Ascending aorta (tissue), 2 donors: ENCODE measurements at regions not wholly inside any gene's neighbourhood (a gene's known extent, or its start where the extent isn't known, plus 50 kb on each side); places are given as distances from the start of the nearest gene placed in this dataset.
"Not testable (repeated sequence)": the region's sequence is repeated elsewhere in the genome, so short reads cannot be mapped to it uniquely, and the experiment has no call there.

Experiments
- DNase-seq, 2 donors: peaks; one replicate each; pipeline ENCODE4 v3.0.0-alpha.2; 2019; ENCODE audit warnings: low spot score in 2 of 2
- H3K27ac ChIP-seq, 2 donors: fragments of 200-600 bp; sonication (generic); one replicate each; pipeline ENCODE4 v1.5.1; 2016 to 2017; ENCODE audit warnings: mild to moderate bottlenecking in 1 of 2
- H3K27me3 ChIP-seq: fragments of 200-600 bp; sonication (generic); one replicate; pipeline ENCODE4 v1.5.1; 2017
- H3K36me3 ChIP-seq, 2 donors: fragments of 200-600 bp; sonication (generic); one replicate each; pipeline ENCODE4 v1.5.1; 2016
- H3K4me1 ChIP-seq, 2 donors: fragments of 200-600 bp; sonication (generic); one replicate each; pipeline ENCODE4 v1.5.1; 2016 to 2017; ENCODE audit warnings: mild to moderate bottlenecking in 1 of 2
- H3K4me3 ChIP-seq, 2 donors: fragments of 200-600 bp; sonication (generic); one replicate each; pipeline ENCODE4 v1.5.1; 2016 to 2017; ENCODE audit warnings: mild to moderate bottlenecking in 1 of 2
- H3K9me3 ChIP-seq, 2 donors: fragments of 200-600 bp; sonication (generic); one replicate each; pipeline ENCODE4 v1.5.1; 2016
- intact Hi-C: fragments of 100-400 bp; cut with DNase I; formaldehyde crosslinking; loops from one replicate; pipeline ENCODE4 v1.15.1; 2023
- TF ChIP-seq, protein P1 (sequence below), 3 experiments: fragments of 200-600 bp in 2 of 3; fragments of 450-650 bp in 1 of 3; sonication (generic) in 2 of 3; IDR thresholded peaks; one replicate each; pipeline ENCODE4 v1.5.1; 2016 to 2019; ENCODE audit warnings: antibody characterized with exemption in 3 of 3, mild to moderate bottlenecking in 1 of 3, moderate library complexity in 1 of 3

DNA sequence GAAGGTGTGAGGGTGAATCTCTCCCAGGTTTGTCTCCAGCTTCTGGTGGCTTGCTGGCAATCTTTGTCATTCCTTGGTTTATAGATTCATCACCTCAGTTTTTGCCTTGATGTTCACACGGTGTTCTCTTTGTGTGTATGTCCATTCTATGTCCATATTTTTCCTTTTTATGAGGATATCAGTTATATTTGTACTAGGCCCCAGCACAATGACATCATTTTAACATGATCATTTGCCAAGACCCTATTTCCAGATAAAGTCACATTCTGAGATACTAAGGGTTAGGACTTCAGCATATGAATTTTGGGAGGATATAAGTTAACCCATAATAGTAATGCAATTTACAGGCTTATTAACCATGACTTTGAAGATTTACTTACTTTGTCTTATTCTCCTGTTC lies 649.0 kb downstream of the CPS1 start:
- no peaks in the 10 kb centered on the region for H3K9me3 ChIP-seq
- intact Hi-C loops: no loop called here
- no peaks in the 10 kb centered on the region for H3K36me3 ChIP-seq

DNA sequence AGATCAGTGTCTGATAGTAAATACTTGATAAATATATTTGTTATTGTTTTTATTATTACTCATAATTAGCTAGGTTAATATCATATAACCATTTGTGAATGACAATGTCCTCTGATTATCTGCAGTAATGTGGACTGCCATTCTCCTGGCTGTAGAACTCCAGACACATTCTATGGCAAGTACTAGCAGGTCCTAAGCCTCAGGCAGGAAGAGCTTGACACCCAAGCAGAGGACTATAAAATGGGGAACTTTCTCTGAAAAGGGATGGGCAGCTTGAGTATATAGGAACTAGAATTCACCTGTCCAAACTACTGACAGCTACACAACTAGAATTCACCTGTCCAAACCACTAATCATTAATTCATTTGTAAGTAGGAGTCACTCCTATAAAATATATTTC lies 649.4 kb downstream of the CPS1 start:
- Histone ChIP-seq H3K9me3 (no peaks in the 10 kb centered on the region), H3K4me3 (no peak overlapping the region), H3K27me3 (no peaks in the 10 kb centered on the region), H3K4me1 (no peaks in the 10 kb centered on the region), H3K27ac (no peak overlapping the region), H3K36me3 (no peaks in the 10 kb centered on the region)
- no peak for DNase-seq
- TF ChIP-seq, protein P1, sequence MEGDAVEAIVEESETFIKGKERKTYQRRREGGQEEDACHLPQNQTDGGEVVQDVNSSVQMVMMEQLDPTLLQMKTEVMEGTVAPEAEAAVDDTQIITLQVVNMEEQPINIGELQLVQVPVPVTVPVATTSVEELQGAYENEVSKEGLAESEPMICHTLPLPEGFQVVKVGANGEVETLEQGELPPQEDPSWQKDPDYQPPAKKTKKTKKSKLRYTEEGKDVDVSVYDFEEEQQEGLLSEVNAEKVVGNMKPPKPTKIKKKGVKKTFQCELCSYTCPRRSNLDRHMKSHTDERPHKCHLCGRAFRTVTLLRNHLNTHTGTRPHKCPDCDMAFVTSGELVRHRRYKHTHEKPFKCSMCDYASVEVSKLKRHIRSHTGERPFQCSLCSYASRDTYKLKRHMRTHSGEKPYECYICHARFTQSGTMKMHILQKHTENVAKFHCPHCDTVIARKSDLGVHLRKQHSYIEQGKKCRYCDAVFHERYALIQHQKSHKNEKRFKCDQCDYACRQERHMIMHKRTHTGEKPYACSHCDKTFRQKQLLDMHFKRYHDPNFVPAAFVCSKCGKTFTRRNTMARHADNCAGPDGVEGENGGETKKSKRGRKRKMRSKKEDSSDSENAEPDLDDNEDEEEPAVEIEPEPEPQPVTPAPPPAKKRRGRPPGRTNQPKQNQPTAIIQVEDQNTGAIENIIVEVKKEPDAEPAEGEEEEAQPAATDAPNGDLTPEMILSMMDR (IDR thresholded peaks at IDR 0.05): no peak
- intact Hi-C loops: no loop called here

More for the DNA sequence above, 649.0 kb downstream of the CPS1 start:
- Histone ChIP-seq H3K4me1 (no peaks in the 10 kb centered on the region), H3K27ac (no peak overlapping the region), H3K4me3 (no peak overlapping the region), H3K27me3 (no peaks in the 10 kb centered on the region)
- DNase-seq: no peak
- TF ChIP-seq, protein P1 (IDR thresholded peaks at IDR 0.05): no peak

DNA sequence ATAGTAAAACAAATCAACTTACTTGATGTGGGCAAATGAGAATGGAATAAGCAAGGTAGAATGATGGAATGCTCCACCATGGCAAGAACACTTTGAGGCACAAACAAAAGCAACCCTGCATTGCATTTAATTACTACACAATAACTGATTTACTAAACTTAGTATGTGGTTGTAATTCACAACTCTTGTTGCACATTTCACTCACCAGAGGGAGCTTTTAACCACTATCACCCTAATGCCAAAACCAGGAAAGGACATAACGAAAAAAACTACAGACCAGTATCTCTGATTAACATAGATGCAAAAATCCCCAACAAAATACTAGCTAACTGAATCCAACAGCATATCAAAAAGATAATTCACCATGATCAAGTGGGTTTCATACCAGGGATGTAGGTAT lies 659.8 kb downstream of the CPS1 start:
- TF ChIP-seq, protein P1 (IDR thresholded peaks at IDR 0.05): no peak
- DNase-seq: no peak
- Histone ChIP-seq H3K27me3 (no peaks in the 10 kb centered on the region), H3K9me3 (no peaks in the 10 kb centered on the region), H3K36me3 (no peaks in the 10 kb centered on the region), H3K4me1 (no peaks in the 10 kb centered on the region), H3K4me3 (no peak overlapping the region), H3K27ac (no peak overlapping the region)
- intact Hi-C loops: no loop called here

DNA sequence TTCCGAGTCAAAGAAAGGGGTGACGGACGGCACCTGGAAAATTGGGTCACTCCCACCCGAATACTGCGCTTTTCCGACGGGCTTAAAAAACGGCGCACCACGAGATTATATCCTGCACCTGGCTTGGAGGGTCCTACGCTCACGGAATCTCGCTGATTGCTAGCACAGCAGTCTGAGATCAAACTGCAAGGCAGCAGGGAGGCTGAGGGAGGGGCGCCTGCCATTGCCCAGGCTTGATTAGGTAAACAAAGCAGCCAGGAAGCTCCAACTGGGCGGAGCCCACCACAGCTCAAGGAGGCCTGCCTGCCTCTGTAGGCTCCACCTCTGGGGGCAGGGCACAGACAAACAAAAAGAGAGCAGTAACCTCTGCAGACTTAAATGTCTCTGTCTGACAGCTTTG lies 663.1 kb downstream of the CPS1 start:
- intact Hi-C loops, H3K36me3 ChIP-seq, H3K4me3 ChIP-seq, DNase-seq, H3K27ac ChIP-seq, H3K9me3 ChIP-seq, H3K27me3 ChIP-seq, H3K4me1 ChIP-seq: not testable (repeated sequence)

DNA sequence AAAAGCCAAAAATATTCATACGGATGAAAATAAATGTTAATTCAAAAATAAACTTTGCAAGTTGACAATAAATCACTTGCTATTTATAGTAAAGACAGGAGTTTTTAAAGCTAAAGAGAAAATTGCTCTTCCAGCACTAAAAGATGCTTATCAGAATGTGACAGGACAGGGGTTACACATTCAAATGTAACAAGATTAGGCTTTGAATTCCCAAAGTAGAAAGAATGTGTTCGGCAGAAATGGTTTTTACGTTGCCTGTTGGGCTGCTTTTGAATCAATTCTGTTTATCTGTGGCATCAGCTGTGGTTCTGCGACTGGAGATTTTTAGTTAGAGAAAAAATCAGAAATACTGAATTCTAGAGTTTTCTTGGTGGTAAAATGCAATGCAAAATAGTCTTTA lies 669.4 kb downstream of the CPS1 start:
- no peaks in the 10 kb centered on the region for H3K9me3 ChIP-seq
- intact Hi-C loops: no loop called here
- no peak overlapping the region for H3K4me3 ChIP-seq
- TF ChIP-seq, protein P1 (IDR thresholded peaks at IDR 0.05): no peak
- H3K27me3 ChIP-seq: no peaks in the 10 kb centered on the region
- no peaks in the 10 kb centered on the region for H3K4me1 ChIP-seq
- H3K27ac ChIP-seq: no peak overlapping the region
- DNase-seq: no peak
- no peaks in the 10 kb centered on the region for H3K36me3 ChIP-seq

DNA sequence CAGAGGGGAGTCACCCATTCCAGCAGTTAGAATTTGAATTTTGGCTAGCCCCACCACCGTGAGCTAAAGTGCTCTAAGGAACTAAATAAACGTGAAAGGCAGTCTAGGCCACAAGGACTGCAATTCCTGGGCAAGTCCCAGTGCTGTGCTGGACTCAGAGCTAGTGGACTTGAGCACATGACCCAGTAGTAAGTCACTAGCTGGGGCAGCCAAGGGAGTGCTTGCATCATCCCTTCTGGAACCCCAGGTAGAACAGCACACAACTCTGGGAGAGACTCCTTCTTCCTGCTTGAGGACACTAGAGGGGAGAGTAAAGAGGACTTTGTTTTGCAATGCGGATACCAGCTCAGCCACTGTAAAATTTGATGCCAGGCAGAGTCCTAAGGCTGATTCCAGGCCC lies 672.2 kb downstream of the CPS1 start:
- intact Hi-C loops: no loop called here

More for the DNA sequence above, 672.2 kb downstream of the CPS1 start:
- DNase-seq: no peak
- H3K27ac ChIP-seq: no peak overlapping the region
- TF ChIP-seq, protein P1 (IDR thresholded peaks at IDR 0.05): no peak
- no peaks in the 10 kb centered on the region for H3K9me3 ChIP-seq
- H3K4me1 ChIP-seq: no peaks in the 10 kb centered on the region
- H3K36me3 ChIP-seq: no peaks in the 10 kb centered on the region
- H3K4me3 ChIP-seq: no peak overlapping the region
- H3K27me3 ChIP-seq: no peaks in the 10 kb centered on the region
